ENCODE measurements at regions not wholly inside any gene's neighbourhood (a gene's known extent, or its start where the extent isn't known, plus 50 kb on each side); places are given as distances from the start of the nearest gene placed in this dataset.

DNA sequence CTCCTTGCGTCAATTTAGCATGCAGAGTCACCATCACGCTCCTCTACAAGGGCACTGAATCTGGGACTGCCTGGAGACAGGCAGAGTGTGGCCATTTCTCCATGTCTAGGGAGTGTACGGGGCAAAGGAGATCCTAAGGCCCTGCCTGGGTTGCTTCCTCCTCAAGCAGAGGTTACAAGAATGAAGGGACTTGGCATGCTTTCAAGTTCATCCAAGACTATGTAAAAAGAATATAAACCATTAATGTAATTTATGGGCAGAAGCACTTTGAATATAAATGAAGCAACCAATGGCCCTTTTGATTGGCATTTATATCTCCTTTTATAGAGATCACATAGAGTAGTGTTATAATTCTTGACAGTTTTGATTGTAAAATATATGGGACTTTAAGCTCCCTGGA is 137.5 kb downstream of the BTBD3 start:
- no peak for DNase-seq (ENCODE audit: low read depth in 2 of 2)
- Histone ChIP-seq H3K36me3 (ENCODE audit: control insufficient read depth, insufficient read depth, low read length) (no peaks in the 10 kb centered on the region), H3K27ac (ENCODE audit: insufficient read depth, low read length) (no peak overlapping the region)

DNA sequence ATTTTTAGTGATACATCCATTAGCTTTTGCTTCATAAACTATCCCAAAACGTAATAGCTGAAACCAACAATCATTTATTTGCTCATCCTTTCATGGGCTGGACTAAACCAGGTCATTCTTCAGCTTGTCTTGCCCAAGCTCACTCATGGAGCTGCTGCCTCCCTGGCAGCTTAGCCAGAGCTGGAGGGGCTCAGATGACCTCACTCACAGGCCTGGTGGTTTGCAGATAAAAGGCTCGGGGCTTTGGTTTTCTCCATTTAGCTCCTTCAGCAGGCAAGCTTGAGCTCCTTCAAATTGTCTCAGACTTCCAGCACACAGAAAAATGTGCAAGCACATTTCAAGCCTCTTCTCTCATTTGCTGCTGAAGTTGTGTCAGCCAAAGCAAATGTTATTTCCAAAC is 139.1 kb downstream of the BTBD3 start:
- no peak for TF ChIP-seq CTCF (conservative IDR thresholded peaks at IDR 0.05 in 1 of 2, IDR thresholded peaks at IDR 0.05 in 1 of 2; ENCODE audit: low read depth in 1 of 2, low read length in 2 of 2)
- Histone ChIP-seq H3K4me1 (ENCODE audit: control insufficient read depth, extremely low read depth, insufficient read depth, low read length) (no peaks in the 10 kb centered on the region), H3K27me3 (ENCODE audit: control insufficient read depth, insufficient read depth, low read length) (no peaks in the 10 kb centered on the region), H3K27ac (ENCODE audit: insufficient read depth, low read length) (no peak overlapping the region), H3K9ac (ENCODE audit: insufficient read depth, low read length) (no peak overlapping the region), H3K4me2 (ENCODE audit: extremely low read depth, insufficient read depth, low read length) (no peak overlapping the region), H3K4me3 (replicated peaks in 1 of 4; ENCODE audit: control extremely low read depth in 1 of 4, insufficient read depth in 1 of 4, low read depth in 3 of 4, low read length in 4 of 4) (no peak overlapping the region), H3K36me3 (ENCODE audit: control insufficient read depth, insufficient read depth, low read length) (no peaks in the 10 kb centered on the region), H4K20me1 (ENCODE audit: control insufficient read depth, extremely low read depth, insufficient read depth, low read length) (no peaks in the 10 kb centered on the region), H2AFZ (ENCODE audit: low read length) (no peak overlapping the region), H3K9me3 (ENCODE audit: control insufficient read depth, insufficient read depth, low read depth, low read length) (no peaks in the 10 kb centered on the region), H3K79me2 (ENCODE audit: control insufficient read depth, insufficient read depth, low read length) (no peaks in the 10 kb centered on the region)
- peak in 1 of 2 donors; percentile 33 for DNase-seq (ENCODE audit: low read depth in 2 of 2)

More for the DNA sequence above, 137.5 kb downstream of the BTBD3 start:
- H3K4me2 ChIP-seq (ENCODE audit: extremely low read depth, insufficient read depth, low read length), result no peak overlapping the region
- no peak overlapping the region for H3K4me3 ChIP-seq (replicated peaks in 1 of 4; ENCODE audit: control extremely low read depth in 1 of 4, insufficient read depth in 1 of 4, low read depth in 3 of 4, low read length in 4 of 4)
- H3K27me3 ChIP-seq (ENCODE audit: control insufficient read depth, insufficient read depth, low read length), result no peaks in the 10 kb centered on the region
- no peaks in the 10 kb centered on the region for H4K20me1 ChIP-seq (ENCODE audit: control insufficient read depth, extremely low read depth, insufficient read depth, low read length)
- no peaks in the 10 kb centered on the region for H3K79me2 ChIP-seq (ENCODE audit: control insufficient read depth, insufficient read depth, low read length)
- no peak overlapping the region for H2AFZ ChIP-seq (ENCODE audit: low read length)
- TF ChIP-seq EZH2 (IDR thresholded peaks at IDR 0.05; ENCODE audit: low read length, missing control alignments) (no peak), CTCF (conservative IDR thresholded peaks at IDR 0.05 in 1 of 2, IDR thresholded peaks at IDR 0.05 in 1 of 2; ENCODE audit: low read depth in 1 of 2, low read length in 2 of 2) (no peak)
- H3K9ac ChIP-seq (ENCODE audit: insufficient read depth, low read length), result no peak overlapping the region
- H3K9me3 ChIP-seq (ENCODE audit: control insufficient read depth, insufficient read depth, low read depth, low read length), result no peaks in the 10 kb centered on the region
- H3K4me1 ChIP-seq (ENCODE audit: control insufficient read depth, extremely low read depth, insufficient read depth, low read length), result no peaks in the 10 kb centered on the region

GRCh38 chr20:12057778-12058177 is 140.1 kb downstream of the BTBD3 start:
- H3K9ac ChIP-seq (ENCODE audit: insufficient read depth, low read length), result no peak overlapping the region
- H3K27me3 ChIP-seq (ENCODE audit: control insufficient read depth, insufficient read depth, low read length), result no peaks in the 10 kb centered on the region
- H3K4me1 ChIP-seq (ENCODE audit: control insufficient read depth, extremely low read depth, insufficient read depth, low read length), result no peaks in the 10 kb centered on the region
- no peaks in the 10 kb centered on the region for H3K9me3 ChIP-seq (ENCODE audit: control insufficient read depth, insufficient read depth, low read depth, low read length)
- no peaks in the 10 kb centered on the region for H4K20me1 ChIP-seq (ENCODE audit: control insufficient read depth, extremely low read depth, insufficient read depth, low read length)
- H2AFZ ChIP-seq (ENCODE audit: low read length), result no peak overlapping the region
- H3K4me3 ChIP-seq (replicated peaks in 1 of 4; ENCODE audit: control extremely low read depth in 1 of 4, insufficient read depth in 1 of 4, low read depth in 3 of 4, low read length in 4 of 4), result no peak overlapping the region
- no peak overlapping the region for H3K4me2 ChIP-seq (ENCODE audit: extremely low read depth, insufficient read depth, low read length)
- H3K79me2 ChIP-seq (ENCODE audit: control insufficient read depth, insufficient read depth, low read length), result no peaks in the 10 kb centered on the region
- no peak for DNase-seq (ENCODE audit: low read depth in 2 of 2)
- TF ChIP-seq CTCF (conservative IDR thresholded peaks at IDR 0.05 in 1 of 2, IDR thresholded peaks at IDR 0.05 in 1 of 2; ENCODE audit: low read depth in 1 of 2, low read length in 2 of 2) (no peak), EZH2 (IDR thresholded peaks at IDR 0.05; ENCODE audit: low read length, missing control alignments) (no peak)
- H3K36me3 ChIP-seq (ENCODE audit: control insufficient read depth, insufficient read depth, low read length), result no peaks in the 10 kb centered on the region
- no peak overlapping the region for H3K27ac ChIP-seq (ENCODE audit: insufficient read depth, low read length)
